SU-DHL-6 (cell line): ENCODE measurements at regions not wholly inside any gene's neighbourhood (a gene's known extent, or its start where the extent isn't known, plus 50 kb on each side); places are given as distances from the start of the nearest gene placed in this dataset.

Experiments
- H2AFZ ChIP-seq: fragments of 200-600 bp; sonication (generic); 2 replicates; pipeline ENCODE4 v1.6.1; 2014; ENCODE audit warnings: low read depth, mild to moderate bottlenecking, moderate library complexity, mixed read lengths, antibody characterized with exemption, low read length; ENCODE audit not compliant: severe bottlenecking
- H3F3A ChIP-seq: fragments of 200-600 bp; shearing (Covaris generic); 2 replicates; pipeline ENCODE4 v1.6.0; 2016; ENCODE audit warnings: antibody characterized with exemption, mild to moderate bottlenecking; ENCODE audit not compliant: insufficient read depth
- H3K27ac ChIP-seq: fragments of 200-600 bp; sonication (generic); 2 replicates; pipeline ENCODE4 v1.5.1; 2016; ENCODE audit warnings: low read depth, mild to moderate bottlenecking, low read length, moderate library complexity, mixed read lengths
- H3K27me3 ChIP-seq: fragments of 200-600 bp; sonication (generic), shearing (Covaris generic); 2 replicates; pipeline ENCODE4 v1.6.0; 2014; ENCODE audit warnings: mild to moderate bottlenecking, low read length
- H3K36me3 ChIP-seq: fragments of 200-600 bp; sonication (generic); 2 replicates; pipeline ENCODE4 v1.6.1; 2014; ENCODE audit warnings: mild to moderate bottlenecking, low read length, mixed read lengths
- H3K4me2 ChIP-seq: fragments of 300-600, 200-600 bp; shearing (Covaris generic), sonication (generic); 2 replicates; pipeline ENCODE4 v1.6.0; 2014; ENCODE audit warnings: low read length, low read depth, mild to moderate bottlenecking; ENCODE audit not compliant: poor library complexity, severe bottlenecking
- H3K4me3 ChIP-seq: fragments of 200-600 bp; sonication (generic); 2 replicates; pipeline ENCODE4 v1.5.1; 2014; ENCODE audit warnings: antibody characterized with exemption, low read length, mild to moderate bottlenecking, mixed read lengths; ENCODE audit not compliant: insufficient read depth, poor library complexity, severe bottlenecking
- H3K79me2 ChIP-seq: fragments of 200-600 bp; sonication (generic); 2 replicates; pipeline ENCODE4 v1.6.1; 2014; ENCODE audit warnings: mild to moderate bottlenecking, low read length, moderate library complexity; ENCODE audit not compliant: insufficient read depth
- H3K9ac ChIP-seq: fragments of 200-600 bp; sonication (generic); 2 replicates; pipeline ENCODE4 v1.7.0; 2014; ENCODE audit warnings: mild to moderate bottlenecking, low read length
- H3K9me2 ChIP-seq: fragments of 200-600 bp; sonication (generic); replicated peaks from 2 replicates; pipeline ENCODE4 v1.6.1; 2014; ENCODE audit warnings: low read length; ENCODE audit not compliant: insufficient read depth
- H3K9me3 ChIP-seq: fragments of 200-600 bp; sonication (generic); 2 replicates; pipeline ENCODE4 v1.6.1; 2014; ENCODE audit warnings: low read length, mixed read lengths; ENCODE audit not compliant: insufficient read depth
- H4K20me1 ChIP-seq: fragments of 200-600 bp; sonication (generic); 2 replicates; pipeline ENCODE4 v1.6.1; 2014; ENCODE audit warnings: low read depth, mild to moderate bottlenecking, antibody characterized with exemption, low read length, moderate library complexity, mixed read lengths
- CTCF ChIP-seq: fragments of 200-600 bp; sonication (generic); IDR thresholded peaks from one replicate; pipeline ENCODE4 v1.5.1; 2017; ENCODE audit warnings: antibody characterized with exemption, mild to moderate bottlenecking, low read length, moderate library complexity; ENCODE audit not compliant: insufficient read depth, poor library complexity, severe bottlenecking
- EZH2phosphoT487 ChIP-seq: fragments of 200-600 bp; sonication (generic), shearing (Covaris generic); conservative IDR thresholded peaks from 2 replicates; pipeline ENCODE4 v1.6.1; 2018; ENCODE audit warnings: mild to moderate bottlenecking, antibody characterized with exemption, low read length, moderate library complexity, mixed read lengths

- Histone ChIP-seq H3K36me3 (no peaks in the 10 kb centered on the region), H3F3A (no peaks in the 10 kb centered on the region), H3K4me3 (no peak overlapping the region), H3K4me2 (no peak overlapping the region), H3K9ac (no peak overlapping the region), H2AFZ (no peak overlapping the region), H4K20me1 (no peaks in the 10 kb centered on the region), H3K9me2 (no peaks in the 10 kb centered on the region), H3K9me3 (no peaks in the 10 kb centered on the region), H3K27me3 (no peaks in the 10 kb centered on the region), H3K27ac (no peak overlapping the region), H3K79me2 (no peaks in the 10 kb centered on the region)
- no peak for TF ChIP-seq EZH2phosphoT487
- no peak for TF ChIP-seq CTCF
Measured at GRCh38 chr4:11506194-11506593, 77.5 kb upstream of the HS3ST1 start.

GRCh38 chr4:11505221-11505971 lies 76.7 kb upstream of the HS3ST1 start:
- no peaks in the 10 kb centered on the region for H3K9me2 ChIP-seq
- TF ChIP-seq CTCF, result no peak
- no peaks in the 10 kb centered on the region for H3K36me3 ChIP-seq
- no peaks in the 10 kb centered on the region for H3K9me3 ChIP-seq
- no peak overlapping the region for H3K4me3 ChIP-seq
- H2AFZ ChIP-seq, result no peak overlapping the region
- H3K4me2 ChIP-seq, result no peak overlapping the region
- H3K79me2 ChIP-seq, result no peaks in the 10 kb centered on the region
- no peaks in the 10 kb centered on the region for H3F3A ChIP-seq
- no peak overlapping the region for H3K9ac ChIP-seq
- no peaks in the 10 kb centered on the region for H4K20me1 ChIP-seq
- no peak overlapping the region for H3K27ac ChIP-seq
- no peaks in the 10 kb centered on the region for H3K27me3 ChIP-seq

GRCh38 chr4:11503166-11503565 lies 74.5 kb upstream of the HS3ST1 start:
- H4K20me1 ChIP-seq, result no peaks in the 10 kb centered on the region
- no peaks in the 10 kb centered on the region for H3K79me2 ChIP-seq
- no peak overlapping the region for H3K4me3 ChIP-seq
- no peaks in the 10 kb centered on the region for H3F3A ChIP-seq
- H2AFZ ChIP-seq, result no peak overlapping the region
- no peak overlapping the region for H3K4me2 ChIP-seq
- TF ChIP-seq CTCF, result no peak
- no peak for TF ChIP-seq EZH2phosphoT487
- no peaks in the 10 kb centered on the region for H3K36me3 ChIP-seq
- no peaks in the 10 kb centered on the region for H3K9me2 ChIP-seq
- no peaks in the 10 kb centered on the region for H3K9me3 ChIP-seq
- no peak overlapping the region for H3K9ac ChIP-seq
- H3K27ac ChIP-seq, result no peak overlapping the region
- H3K27me3 ChIP-seq, result no peaks in the 10 kb centered on the region
